Ascending aorta (tissue), 2 donors: ENCODE measurements at regions not wholly inside any gene's neighbourhood (a gene's known extent, or its start where the extent isn't known, plus 50 kb on each side); places are given as distances from the start of the nearest gene placed in this dataset.
"Not testable (repeated sequence)": the region's sequence is repeated elsewhere in the genome, so short reads cannot be mapped to it uniquely, and the experiment has no call there.

Experiments
- DNase-seq, 2 donors: peaks; one replicate each; pipeline ENCODE4 v3.0.0-alpha.2; 2019; ENCODE audit warnings: low spot score in 2 of 2
- H3K27ac ChIP-seq, 2 donors: fragments of 200-600 bp; sonication (generic); one replicate each; pipeline ENCODE4 v1.5.1; 2016 to 2017; ENCODE audit warnings: mild to moderate bottlenecking in 1 of 2
- H3K27me3 ChIP-seq: fragments of 200-600 bp; sonication (generic); one replicate; pipeline ENCODE4 v1.5.1; 2017
- H3K36me3 ChIP-seq, 2 donors: fragments of 200-600 bp; sonication (generic); one replicate each; pipeline ENCODE4 v1.5.1; 2016
- H3K4me1 ChIP-seq, 2 donors: fragments of 200-600 bp; sonication (generic); one replicate each; pipeline ENCODE4 v1.5.1; 2016 to 2017; ENCODE audit warnings: mild to moderate bottlenecking in 1 of 2
- H3K4me3 ChIP-seq, 2 donors: fragments of 200-600 bp; sonication (generic); one replicate each; pipeline ENCODE4 v1.5.1; 2016 to 2017; ENCODE audit warnings: mild to moderate bottlenecking in 1 of 2
- H3K9me3 ChIP-seq, 2 donors: fragments of 200-600 bp; sonication (generic); one replicate each; pipeline ENCODE4 v1.5.1; 2016
- CTCF ChIP-seq, 3 experiments: fragments of 200-600 bp in 2 of 3; fragments of 450-650 bp in 1 of 3; sonication (generic) in 2 of 3; IDR thresholded peaks; one replicate each; pipeline ENCODE4 v1.5.1; 2016 to 2019; ENCODE audit warnings: antibody characterized with exemption in 3 of 3, mild to moderate bottlenecking in 1 of 3, moderate library complexity in 1 of 3
- intact Hi-C: fragments of 100-400 bp; cut with DNase I; formaldehyde crosslinking; loops from one replicate; pipeline ENCODE4 v1.15.1; 2023

- DNase-seq, result no peak
- H3K36me3 ChIP-seq, result no peaks in the 10 kb centered on the region
- H3K4me3 ChIP-seq, result no peak overlapping the region
- H3K4me1 ChIP-seq, result no peaks in the 10 kb centered on the region
- TF ChIP-seq CTCF (IDR thresholded peaks at IDR 0.05), result no peak
- no peaks in the 10 kb centered on the region for H3K27me3 ChIP-seq
- no peak overlapping the region for H3K27ac ChIP-seq
- intact Hi-C loops, result no loop called here
- no peaks in the 10 kb centered on the region for H3K9me3 ChIP-seq
These were observed 63.9 kb upstream of the CNEP1R1 start for GRCh38 chr16:49961089-49961488.

- H3K27ac ChIP-seq, H3K4me3 ChIP-seq, DNase-seq, H3K27me3 ChIP-seq, intact Hi-C loops, H3K4me1 ChIP-seq, H3K9me3 ChIP-seq, H3K36me3 ChIP-seq: not testable (repeated sequence)
These were observed 62.5 kb upstream of the CNEP1R1 start for GRCh38 chr16:49962566-49962965.

- Histone ChIP-seq H3K36me3 (no peaks in the 10 kb centered on the region), H3K4me1 (no peaks in the 10 kb centered on the region), H3K27ac (no peak overlapping the region), H3K27me3 (no peaks in the 10 kb centered on the region), H3K9me3 (no peaks in the 10 kb centered on the region), H3K4me3 (no peak overlapping the region)
- intact Hi-C loops, result no loop called here
- TF ChIP-seq CTCF (IDR thresholded peaks at IDR 0.05), result no peak
- DNase-seq, result no peak
These were observed 60.7 kb upstream of the CNEP1R1 start for GRCh38 chr16:49964316-49964715.

GRCh38 chr16:49964973-49965372 is 60.1 kb upstream of the CNEP1R1 start:
- no peak for DNase-seq
- Histone ChIP-seq H3K36me3 (no peaks in the 10 kb centered on the region), H3K27me3 (no peaks in the 10 kb centered on the region), H3K27ac (no peak overlapping the region), H3K4me1 (no peaks in the 10 kb centered on the region), H3K4me3 (no peak overlapping the region), H3K9me3 (no peaks in the 10 kb centered on the region)
- TF ChIP-seq CTCF (IDR thresholded peaks at IDR 0.05), result no peak
- intact Hi-C loops, result no loop called here

- intact Hi-C loops, result no loop called here
- Histone ChIP-seq H3K4me3 (no peak overlapping the region), H3K27me3 (no peaks in the 10 kb centered on the region), H3K9me3 (no peaks in the 10 kb centered on the region), H3K36me3 (no peaks in the 10 kb centered on the region), H3K27ac (no peak overlapping the region), H3K4me1 (no peaks in the 10 kb centered on the region)
- no peak for TF ChIP-seq CTCF (IDR thresholded peaks at IDR 0.05)
- no peak for DNase-seq
These were observed 57.9 kb upstream of the CNEP1R1 start for GRCh38 chr16:49967012-49967559.

GRCh38 chr16:49969091-49970030 is 55.7 kb upstream of the CNEP1R1 start:
- no peaks in the 10 kb centered on the region for H3K36me3 ChIP-seq
- intact Hi-C loops, result no loop called here
- no peaks in the 10 kb centered on the region for H3K9me3 ChIP-seq
- no peak overlapping the region for H3K27ac ChIP-seq
- DNase-seq, result no peak
- H3K27me3 ChIP-seq, result no peaks in the 10 kb centered on the region
- no peak overlapping the region for H3K4me3 ChIP-seq
- no peak for TF ChIP-seq CTCF (IDR thresholded peaks at IDR 0.05)
- H3K4me1 ChIP-seq, result no peaks in the 10 kb centered on the region
